Fibroblast of lung (primary cell): ENCODE measurements at regions not wholly inside any gene's neighbourhood (a gene's known extent, or its start where the extent isn't known, plus 50 kb on each side); places are given as distances from the start of the nearest gene placed in this dataset.

Experiments used
- CTCF ChIP-seq, 2 donors: IDR thresholded peaks in 1 of 2; conservative IDR thresholded peaks in 1 of 2; 1 replicate in 1 of 2; 2 replicates in 1 of 2; pipeline ENCODE4 v1.5.1; 2011 to 2012; ENCODE audit warnings: low read length in 2 of 2, control low read depth in 1 of 2, inconsistent platforms in 1 of 2, low read depth in 1 of 2, mild to moderate bottlenecking in 1 of 2
- EZH2 ChIP-seq: IDR thresholded peaks from 2 replicates; pipeline ENCODE4 v1.5.1; 2012; ENCODE audit warnings: low read length, control low read depth, mild to moderate bottlenecking; ENCODE audit errors: missing control alignments

GRCh38 chr3:76346690-76347089, 561.3 kb upstream of the ZNF717 start:
- TF ChIP-seq EZH2 = no peak
- no peak for TF ChIP-seq CTCF (conservative IDR thresholded peaks at IDR 0.05 in 1 of 2, IDR thresholded peaks at IDR 0.05 in 1 of 2; ENCODE audit: low read depth in 1 of 2, low read length in 2 of 2)
